HG03060 (cell line): ENCODE measurements at regions not wholly inside any gene's neighbourhood (a gene's known extent, or its start where the extent isn't known, plus 50 kb on each side); places are given as distances from the start of the nearest gene placed in this dataset.

Experiments used
- ATAC-seq: cut with Tn5 transposase; IDR thresholded peaks from one replicate; pipeline ENCODE4 v1.9.1; 2021; ENCODE audit warnings: low read depth, moderate number of reproducible peaks; ENCODE audit not compliant: unreplicated experiment

GRCh38 chr6:122524056-122524455 lies 52.4 kb upstream of the SERINC1 start:
- no peak for ATAC-seq

GRCh38 chr6:122530440-122531046 lies 58.9 kb upstream of the SERINC1 start:
- peak; percentile 92 for ATAC-seq

- ATAC-seq, result no peak
Observed at GRCh38 chr6:122548281-122548680, 61.9 kb upstream of the PKIB start.

- ATAC-seq, result no peak
Observed at GRCh38 chr6:122548820-122549219, 61.4 kb upstream of the PKIB start.

GRCh38 chr6:122553697-122554096 lies 56.5 kb upstream of the PKIB start:
- ATAC-seq, result no peak

- ATAC-seq, result no peak
Observed at GRCh38 chr6:122555561-122555960, 54.6 kb upstream of the PKIB start.

GRCh38 chr6:122558080-122558479 lies 52.1 kb upstream of the PKIB start:
- ATAC-seq, result no peak
